SIG-M5 treated with dmso at 0.1 percent for 504 hours (cell line): ENCODE measurements at regions not wholly inside any gene's neighbourhood (a gene's known extent, or its start where the extent isn't known, plus 50 kb on each side); places are given as distances from the start of the nearest gene placed in this dataset.
"Not testable (repeated sequence)": the region's sequence is repeated elsewhere in the genome, so short reads cannot be mapped to it uniquely, and the experiment has no call there.

Experiments
- DNase-seq: peaks from one replicate; lab custom pipeline; 2025; ENCODE audit not compliant: unreplicated experiment; lab: John Stamatoyannopoulos, UW

DNA sequence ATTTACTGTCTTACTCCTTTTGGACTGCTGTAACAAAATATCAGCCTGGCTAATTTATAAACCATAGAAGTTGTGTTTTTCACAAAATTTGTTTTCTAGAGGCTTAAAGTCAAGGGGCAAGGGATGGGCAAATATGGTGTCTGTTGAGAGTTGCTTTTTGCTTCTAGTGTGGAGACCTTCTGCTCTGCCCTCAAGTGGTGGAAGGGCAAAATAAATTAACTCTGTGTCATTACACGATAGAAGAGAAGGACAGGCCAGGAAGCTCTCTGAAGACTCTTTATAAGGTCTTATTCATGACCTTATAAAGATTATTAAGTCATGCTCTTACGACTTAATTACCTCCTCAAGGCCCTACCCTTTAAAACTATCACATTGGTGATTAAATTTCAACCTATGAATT, 181.2 kb upstream of the LRATD1 start:
- DNase-seq = no peak

DNA sequence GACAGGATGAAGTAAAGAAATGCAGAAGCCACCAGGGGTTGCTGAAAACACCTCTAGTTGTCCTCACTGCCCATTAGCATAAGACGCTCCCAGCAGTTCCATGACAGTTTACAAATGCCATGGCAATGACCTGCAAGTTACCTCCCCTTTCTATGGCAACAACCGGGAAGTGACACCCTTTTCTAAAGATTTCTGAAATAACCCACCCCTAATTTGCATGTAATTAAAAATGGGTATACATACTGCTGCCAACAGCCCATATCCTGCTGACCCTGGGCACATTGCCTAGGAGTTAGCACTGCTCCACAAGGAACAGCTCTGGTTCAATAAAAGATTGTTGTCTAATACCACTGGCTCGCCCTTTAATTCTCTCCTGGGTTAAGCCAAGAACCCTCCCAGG, 178.3 kb upstream of the LRATD1 start:
- no peak for DNase-seq

DNA sequence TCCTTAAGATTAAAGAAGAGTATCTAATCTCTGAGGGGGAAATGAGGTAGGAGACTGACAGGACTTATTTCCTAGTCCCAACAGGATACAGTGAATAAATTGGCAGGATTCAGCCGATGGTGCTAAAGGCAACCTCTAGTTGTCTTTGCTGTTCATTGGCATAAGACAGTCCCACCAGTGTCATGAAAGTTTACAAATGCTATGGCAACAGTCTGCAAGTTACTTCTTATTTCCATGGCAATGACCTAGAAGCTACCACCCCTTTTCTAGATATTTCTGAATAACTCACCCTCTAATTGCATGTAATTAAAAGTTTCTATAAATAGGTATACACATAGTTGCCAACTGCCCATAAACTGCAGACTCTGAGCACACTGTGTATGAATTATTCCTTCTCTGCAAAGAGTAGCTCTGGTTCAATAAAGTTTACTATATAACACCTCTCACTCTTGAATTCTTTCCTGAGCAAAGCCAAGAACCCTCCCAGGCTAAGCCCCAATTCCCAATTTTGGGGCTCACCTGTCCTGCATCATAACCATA, 172.7 kb upstream of the LRATD1 start:
- DNase-seq = no peak

DNA sequence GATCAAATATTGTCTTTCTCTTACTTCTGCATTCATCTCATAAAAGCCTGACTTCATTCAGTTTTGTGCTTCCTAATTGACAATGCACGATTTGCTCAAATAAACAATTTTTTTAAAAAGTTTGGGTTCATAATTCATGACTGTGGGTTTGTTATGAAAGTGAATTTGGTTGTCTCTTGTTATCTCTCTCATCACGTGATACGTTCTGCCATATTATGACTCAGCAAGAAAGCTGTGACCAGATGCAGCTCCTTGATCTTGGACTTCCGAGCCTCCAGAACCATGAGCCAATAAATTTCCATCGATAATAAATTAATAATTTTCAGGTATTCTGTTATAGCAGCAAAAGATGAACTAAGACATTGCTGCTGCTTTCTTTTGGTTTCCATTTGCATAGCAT, 156.5 kb upstream of the LRATD1 start:
- DNase-seq = no peak

DNA sequence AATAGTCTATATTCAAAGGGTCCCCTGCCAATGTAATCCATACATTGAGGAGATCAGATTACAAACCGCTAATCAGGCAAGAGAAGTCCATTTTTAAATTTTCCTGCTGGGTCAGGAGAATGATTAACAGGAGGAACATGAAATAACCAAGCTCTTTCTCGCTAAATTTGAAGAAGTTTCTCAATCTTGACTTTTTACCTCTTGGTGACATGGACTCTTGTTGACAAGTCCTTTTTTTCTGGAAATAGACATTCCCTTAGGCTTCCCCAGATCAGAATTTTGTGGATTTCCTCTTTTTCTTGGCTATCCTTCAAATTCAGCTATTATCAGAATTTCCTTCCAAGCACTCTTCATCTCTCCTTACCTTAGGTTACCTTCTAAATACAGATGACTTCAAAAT, 153.0 kb upstream of the LRATD1 start:
- no peak for DNase-seq

DNA sequence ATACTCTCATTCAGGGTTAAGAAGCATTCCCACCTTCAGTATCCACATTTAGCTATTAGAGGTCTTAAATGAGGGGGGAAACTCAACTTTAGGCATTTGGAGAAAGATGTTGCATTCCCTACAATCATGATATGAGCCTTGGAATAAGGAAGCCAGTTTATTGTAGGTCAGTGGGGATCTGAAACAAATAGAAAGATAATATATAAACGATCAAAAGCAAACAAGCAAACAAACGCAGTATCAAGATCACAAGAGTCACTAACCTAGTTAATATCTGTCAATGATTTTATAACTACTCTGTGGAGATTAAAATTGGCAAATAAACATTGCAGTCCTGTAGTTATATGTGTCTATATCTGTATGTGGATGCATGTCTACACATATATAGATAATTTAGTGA, 152.4 kb upstream of the LRATD1 start:
- DNase-seq = no peak

DNA sequence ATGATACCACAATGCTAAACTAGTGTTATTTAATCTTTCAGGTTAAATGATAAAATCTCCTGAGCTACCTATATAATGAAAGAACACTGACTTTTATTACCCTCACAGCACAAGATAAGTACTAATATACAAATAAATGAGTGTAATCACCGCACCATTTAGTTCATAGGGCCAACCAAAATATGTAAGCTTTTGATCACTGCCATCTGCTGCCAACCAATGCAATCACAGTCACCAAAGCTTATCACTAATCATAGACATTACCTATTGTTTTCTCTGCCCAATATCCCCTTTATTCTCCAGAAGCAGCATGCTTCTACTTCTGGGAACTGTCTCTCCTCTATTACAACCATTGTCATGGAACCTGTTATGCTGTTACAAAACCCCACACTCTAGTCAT, 151.6 kb upstream of the LRATD1 start:
- DNase-seq = no peak

DNA sequence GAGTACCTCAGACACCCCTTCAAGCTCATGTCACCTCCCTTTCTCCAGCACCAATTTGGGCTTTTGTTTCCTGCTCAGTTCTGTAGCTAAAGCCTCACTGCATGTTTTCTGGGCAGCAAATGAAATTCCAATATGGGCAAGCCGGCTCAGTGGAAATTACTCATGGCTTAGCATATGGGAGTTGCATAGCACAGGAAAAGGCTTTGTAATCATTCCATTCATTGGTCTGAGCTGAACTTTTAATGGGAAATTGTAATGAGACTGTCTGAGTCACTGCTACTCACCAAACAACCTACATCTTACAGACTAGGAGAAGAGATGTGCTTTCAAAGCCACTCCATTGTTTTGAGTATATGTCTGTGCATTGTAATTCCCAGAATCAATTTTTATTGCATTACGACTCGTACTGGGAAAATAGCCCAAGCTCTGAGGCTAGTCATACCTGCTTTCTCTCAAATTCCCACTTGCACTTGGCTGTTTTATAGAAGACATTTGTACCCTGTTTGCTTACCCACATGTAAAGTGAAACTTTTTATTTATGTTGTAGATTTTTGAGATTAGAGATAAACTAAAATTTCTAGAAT, 139.5 kb upstream of the LRATD1 start:
- no peak for DNase-seq

DNA sequence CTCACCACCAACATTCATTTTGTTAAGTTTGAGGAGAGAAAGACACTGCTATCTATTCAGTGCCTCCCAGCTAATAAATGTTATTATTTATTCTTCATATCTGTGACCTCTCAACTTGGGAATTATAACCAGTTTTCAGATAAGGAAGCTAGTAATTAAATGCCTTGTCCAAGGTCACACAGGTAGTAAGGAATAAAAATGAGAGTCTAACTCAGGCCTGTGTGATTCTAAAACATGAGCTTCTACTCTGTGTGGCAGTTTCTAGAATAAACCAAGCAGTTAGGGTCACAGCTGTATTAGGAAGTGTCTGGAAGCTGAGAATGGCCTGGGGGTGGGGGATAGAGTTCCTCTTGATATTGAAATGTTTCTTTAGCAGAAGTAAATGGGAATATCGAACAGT, 137.8 kb upstream of the LRATD1 start:
- DNase-seq = no peak

DNA sequence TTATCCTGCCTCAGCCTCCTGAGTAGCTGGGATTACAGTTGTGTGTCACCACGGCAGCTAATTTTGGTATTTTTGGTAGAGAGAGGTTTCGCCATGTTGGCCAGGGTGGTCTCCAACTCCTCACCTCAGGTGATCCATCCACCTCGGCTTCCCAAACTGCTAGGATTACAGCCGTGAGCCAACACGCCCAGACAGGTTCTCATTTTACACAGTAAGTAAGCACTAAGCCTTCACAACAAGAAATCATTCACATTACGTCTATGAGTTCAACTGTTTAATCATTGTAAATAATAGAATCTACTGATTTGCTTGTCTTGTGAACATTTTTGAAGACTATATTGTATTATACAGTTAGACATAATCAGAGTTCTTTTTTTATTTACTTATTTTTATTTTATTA, 131.5 kb upstream of the LRATD1 start:
- no peak for DNase-seq

DNA sequence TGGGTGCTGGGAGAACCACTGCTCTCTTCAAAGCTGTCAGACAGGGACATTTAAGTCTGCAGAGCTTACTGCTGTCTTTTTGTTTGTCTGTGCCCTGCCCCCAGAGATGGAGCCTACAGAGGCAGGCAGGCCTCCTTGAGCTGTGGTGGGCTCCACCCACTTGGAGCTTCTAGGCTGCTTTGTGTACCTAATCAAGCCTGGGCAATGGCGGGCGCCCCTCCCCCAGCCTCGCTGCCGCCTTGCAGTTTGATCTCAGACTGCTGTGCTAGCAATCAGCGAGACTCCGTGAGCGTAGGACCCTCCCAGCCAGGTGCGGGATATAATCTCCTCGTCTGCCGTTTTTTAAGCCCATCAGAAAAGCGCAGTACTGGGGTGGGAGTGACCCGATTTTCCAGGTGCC, 125.6 kb upstream of the LRATD1 start:
- not testable (repeated sequence) for DNase-seq

DNA sequence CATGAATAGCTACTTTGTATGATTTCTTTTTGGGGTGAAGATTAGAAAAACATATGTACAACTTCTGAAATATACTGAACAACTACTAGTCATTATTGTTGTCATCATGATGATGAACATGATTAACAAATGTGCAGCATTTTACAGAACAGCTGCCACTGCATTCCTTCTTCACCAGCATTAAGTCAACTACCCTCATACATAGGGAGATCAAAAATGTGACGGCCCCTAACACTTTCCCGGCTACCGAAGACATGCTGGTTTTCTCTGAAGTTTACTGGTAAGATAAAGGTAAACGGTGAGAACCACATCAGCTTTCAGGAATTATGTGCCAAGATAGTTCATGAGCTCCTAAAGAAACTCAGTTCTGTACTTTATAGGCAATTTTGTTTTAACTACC, 121.0 kb upstream of the LRATD1 start:
- DNase-seq = no peak

DNA sequence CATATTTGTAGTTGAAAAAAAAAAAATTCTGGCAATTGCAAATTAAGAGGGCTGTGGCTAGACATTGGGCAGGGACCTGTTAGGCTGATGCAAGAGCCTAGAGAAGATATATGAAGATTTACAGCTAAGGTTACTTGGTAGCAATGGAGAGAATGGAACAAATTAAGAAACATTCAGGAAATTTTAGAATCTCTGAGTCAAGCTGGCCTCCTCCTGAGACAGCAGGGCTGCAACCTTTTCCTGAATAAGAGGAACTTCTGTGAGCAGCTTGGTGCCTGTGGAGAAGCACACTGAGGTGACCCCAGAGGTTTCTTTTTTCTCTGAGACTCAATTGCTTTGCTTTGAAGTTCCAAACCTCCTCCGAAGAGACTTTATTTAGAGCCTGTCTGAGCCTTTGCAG, 118.6 kb upstream of the LRATD1 start:
- DNase-seq = no peak

DNA sequence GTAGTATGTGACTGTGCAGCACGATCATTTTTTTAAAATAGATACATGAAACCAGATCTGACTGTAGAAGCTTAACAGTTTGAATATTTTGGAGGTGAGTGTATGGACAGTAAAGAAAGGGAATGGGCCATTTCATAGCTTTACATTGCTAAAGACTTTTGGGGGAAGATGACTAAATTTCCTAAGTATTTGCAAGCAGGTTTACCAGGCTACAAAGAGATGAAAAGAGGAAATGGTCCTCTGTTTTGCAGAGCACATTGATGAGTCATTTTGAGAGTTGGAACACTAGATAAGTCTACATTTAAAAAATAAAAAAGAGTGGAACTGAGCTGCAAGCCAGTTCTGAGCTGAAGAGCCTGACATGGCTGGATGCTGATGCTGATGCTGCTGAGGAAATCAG, 115.7 kb upstream of the LRATD1 start:
- DNase-seq = peak; percentile 63

DNA sequence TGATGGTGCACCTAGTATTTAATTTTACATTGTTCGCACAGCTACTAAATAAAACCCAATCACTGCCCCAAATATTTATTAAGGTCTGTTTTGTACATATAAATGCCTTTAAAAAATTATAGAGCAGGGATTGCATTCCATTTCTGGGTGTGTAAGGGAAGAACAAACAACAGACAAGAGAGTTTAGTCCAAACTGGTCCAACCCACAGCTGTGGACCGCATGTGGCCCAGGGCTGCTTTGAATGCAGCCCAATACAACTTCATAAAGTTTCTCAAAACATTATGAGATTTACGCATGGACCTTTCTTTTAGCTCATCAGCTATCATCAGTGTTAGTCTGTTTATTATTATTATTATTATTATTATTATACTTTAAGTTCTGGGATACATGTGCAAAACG, 114.8 kb upstream of the LRATD1 start:
- no peak for DNase-seq

DNA sequence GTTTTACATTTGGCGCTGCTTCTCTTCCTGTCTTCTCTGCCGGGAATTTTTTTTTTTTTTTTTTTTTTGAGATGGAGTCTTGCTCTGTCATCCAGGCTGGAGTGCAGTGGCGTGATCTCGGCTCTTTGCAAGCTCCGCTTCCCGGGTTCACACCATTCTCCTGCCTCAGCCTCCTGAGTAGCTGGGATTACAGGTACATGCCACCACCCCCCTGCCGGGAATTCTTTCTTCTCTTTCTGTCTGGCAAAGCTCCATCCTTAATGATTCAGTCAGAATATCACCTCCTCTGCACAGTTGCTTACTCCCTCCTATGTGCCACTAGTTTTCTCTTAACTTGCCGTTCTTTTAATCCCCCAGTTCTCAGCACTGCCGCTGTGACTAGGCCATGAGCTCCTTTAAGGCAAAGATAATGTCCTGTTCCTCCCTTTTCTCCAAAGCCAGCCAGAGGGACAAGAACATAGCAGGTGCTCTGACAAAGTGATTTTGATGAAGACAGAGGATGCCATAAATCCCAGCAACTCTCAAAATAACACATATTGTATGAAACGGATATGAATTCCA, 112.1 kb upstream of the LRATD1 start:
- no peak for DNase-seq

DNA sequence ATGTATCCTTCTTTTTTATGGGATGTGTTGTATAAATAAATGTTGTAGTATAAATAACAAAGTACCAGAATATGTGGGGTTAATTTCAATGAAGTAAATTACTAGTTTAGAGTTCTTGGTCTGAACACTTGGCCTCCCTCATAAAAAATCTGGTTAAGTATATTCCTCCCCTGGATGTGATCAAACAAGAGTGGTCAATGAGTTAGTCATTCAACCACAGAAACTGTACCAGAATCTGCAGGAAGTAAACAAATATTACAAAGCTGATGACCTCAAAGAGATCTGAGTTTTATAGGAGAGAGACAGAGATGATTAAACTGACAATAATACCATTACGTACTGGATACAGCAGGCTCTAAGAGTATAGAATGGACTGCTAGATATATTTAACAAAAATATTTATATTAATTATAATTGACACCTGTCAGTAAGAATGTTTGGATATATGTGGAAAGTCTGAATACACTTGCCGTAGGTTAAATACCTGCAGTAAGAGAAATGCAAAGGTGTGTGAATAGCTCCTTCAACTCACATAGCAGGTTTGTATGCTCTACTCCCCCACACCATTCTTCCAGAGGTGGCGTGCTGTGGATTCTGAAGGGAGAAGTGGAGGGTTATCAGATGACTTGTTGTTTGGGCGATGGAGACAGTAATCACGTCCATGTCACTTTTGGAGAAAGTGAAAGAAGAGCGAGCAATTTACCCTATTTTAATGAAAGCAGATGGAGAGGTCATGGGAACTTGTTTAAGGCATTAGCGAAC, 108.3 kb upstream of the LRATD1 start:
- DNase-seq = peak; percentile 50

DNA sequence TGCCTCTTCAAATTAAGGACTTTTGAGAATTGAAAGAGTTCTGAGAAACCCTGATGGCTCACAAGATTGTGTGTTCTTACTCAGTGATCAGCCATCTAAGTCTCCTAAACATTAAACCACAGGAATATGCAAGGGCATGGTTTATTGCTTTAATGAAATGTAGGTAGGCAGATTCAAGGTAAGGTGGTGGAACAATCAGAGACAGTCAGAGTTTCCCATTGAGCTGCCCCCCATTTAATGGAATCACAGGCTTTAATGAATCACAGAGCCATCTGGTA, 107.8 kb upstream of the LRATD1 start:
- DNase-seq = no peak

DNA sequence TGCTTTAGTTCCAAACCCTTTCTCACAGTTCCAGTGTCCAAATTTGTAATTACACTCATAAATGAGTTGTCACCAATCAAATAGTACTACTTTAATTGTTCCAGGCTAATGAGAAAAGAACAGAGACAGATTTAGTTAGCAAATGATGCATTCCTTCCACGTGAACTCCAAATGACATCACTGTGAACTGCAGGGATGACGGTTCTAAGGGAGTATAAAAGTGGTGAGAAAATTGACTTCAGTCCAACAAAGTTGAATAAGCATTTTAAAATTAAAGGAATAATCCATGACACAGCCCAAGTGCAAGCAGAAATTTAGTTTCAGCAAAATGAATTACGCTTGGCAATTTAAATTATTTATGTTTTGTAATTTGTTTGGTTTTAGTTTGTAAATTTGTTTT, 102.0 kb upstream of the LRATD1 start:
- DNase-seq = no peak

DNA sequence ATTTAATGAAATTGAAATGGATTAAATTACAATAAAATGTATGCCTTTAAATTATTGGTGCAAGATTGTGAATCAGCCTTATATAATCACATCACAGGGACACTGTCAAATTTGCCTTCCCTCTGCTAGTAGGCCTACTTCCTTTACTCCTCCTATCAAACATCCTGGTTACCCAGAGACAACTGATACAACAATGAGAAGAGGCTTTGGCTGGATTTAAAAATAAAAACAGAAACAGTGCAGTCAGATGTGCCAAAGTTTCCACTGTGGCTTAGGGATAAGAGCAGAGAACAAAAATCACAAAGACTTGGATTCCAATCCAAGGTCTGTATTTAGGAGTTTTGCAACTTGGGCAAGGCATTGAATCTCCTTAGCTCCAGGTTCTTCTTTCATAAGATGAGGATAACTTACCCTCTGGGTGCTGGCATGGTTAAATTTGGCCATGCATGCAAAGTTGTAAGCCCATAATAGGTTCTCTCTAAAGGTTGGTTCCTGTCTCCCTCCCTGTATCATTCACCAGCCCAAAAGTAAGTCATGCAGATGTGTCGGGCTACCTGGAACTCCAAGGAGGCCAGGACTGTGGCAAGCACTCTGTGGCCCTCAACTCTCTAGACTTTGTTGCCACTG, 99.3 kb upstream of the LRATD1 start:
- DNase-seq = no peak

DNA sequence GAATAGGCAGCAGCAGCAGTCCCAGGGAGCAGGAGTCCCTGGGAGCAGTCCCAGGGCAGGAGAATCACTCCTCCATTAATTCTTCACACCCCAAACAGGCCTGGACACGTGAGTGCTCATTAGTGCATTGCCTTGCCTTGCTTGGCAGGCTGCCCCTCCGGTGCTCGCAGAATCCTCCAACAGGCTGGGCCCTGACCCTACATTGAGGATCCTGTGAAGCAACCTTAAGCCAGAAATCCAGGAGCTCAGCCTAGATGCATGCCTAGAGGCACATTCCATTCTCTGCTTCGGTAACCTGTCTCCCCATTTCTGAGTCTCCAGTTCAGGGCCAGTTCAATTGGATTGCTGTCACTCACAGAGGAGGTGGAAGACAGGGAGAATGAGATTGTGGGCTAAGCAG, 97.4 kb upstream of the LRATD1 start:
- DNase-seq = peak; percentile 57

DNA sequence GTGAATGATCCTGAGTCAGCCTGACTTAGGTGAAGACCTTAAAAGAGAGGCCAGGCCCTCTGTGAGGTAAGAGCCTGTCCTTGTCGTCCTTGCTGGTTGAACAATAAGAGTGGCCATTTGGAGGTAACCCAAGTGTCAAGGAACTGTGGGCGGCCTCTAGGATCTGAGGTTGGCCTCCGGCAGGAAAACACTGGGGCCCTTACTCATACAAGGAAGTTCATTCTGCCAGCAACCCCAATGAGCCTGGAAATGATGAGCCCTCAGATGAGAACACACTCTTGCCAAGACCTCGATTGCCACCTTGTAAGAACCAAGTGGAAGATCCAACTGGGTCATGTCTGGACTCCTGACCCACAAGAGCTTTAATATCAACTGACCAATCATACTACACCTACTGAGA, 95.5 kb upstream of the LRATD1 start:
- no peak for DNase-seq
